Endothelial cell of umbilical vein (primary cell): ENCODE measurements at regions not wholly inside any gene's neighbourhood (a gene's known extent, or its start where the extent isn't known, plus 50 kb on each side); places are given as distances from the start of the nearest gene placed in this dataset.

Experiments used
- BruUV-seq: library from RNA; stranded (reverse); fragments of 400-500 nt; replicated peaks from 2 replicates; lab custom pipeline; 2021; lab: Mats Ljungman, UMichigan
- CTCF ChIA-PET: fragments of 300-600, 350-600 bp; sonication (Branson Sonifier 250); formaldehyde crosslinking; loops from one replicate; lab custom pipeline; 2021; ENCODE audit warnings: antibody characterized with exemption, inconsistent platforms; lab: Charles Lee
- POLR2A ChIA-PET: fragments of 300-600, 350-600 bp; sonication (Branson Sonifier 250); formaldehyde crosslinking; loops from one replicate; lab custom pipeline; 2021; ENCODE audit warnings: antibody characterized with exemption, inconsistent platforms; lab: Charles Lee
- DNase-seq: peaks from one replicate; pipeline ENCODE4 v3.0.0-alpha.2; 2011; ENCODE audit warnings: low read depth, low spot score
- FAIRE-seq: peaks from 2 replicates; lab custom pipeline; 2011; peaks lifted over from hg19 to GRCh38; lab: Jason Lieb, UNC
- H2AFZ ChIP-seq: 2 replicates; pipeline ENCODE4 v1.6.0; 2012; ENCODE audit warnings: low read depth, low read length, control low read depth, inconsistent platforms
- H3K27ac ChIP-seq: 2 replicates; pipeline ENCODE4 v1.5.1; 2011; ENCODE audit warnings: low read depth, mild to moderate bottlenecking, control low read depth, low read length, moderate library complexity; ENCODE audit not compliant: insufficient read depth
- H3K27me3 ChIP-seq, 2 experiments: 2 replicates each; pipeline versions ENCODE4 v1.6.0 to v1.6.1; 2011; ENCODE audit warnings: low read length in 2 of 2, mixed read lengths in 1 of 2; ENCODE audit not compliant: control insufficient read depth in 2 of 2, insufficient read depth in 2 of 2
- H3K36me3 ChIP-seq, 2 experiments: 2 replicates in 1 of 2; 3 replicates in 1 of 2; pipeline ENCODE4 v1.5.1; 2011; ENCODE audit warnings: low read length in 2 of 2, mild to moderate bottlenecking in 1 of 2, moderate library complexity in 1 of 2; ENCODE audit not compliant: control insufficient read depth in 2 of 2, insufficient read depth in 2 of 2; ENCODE audit errors: extremely low read depth in 1 of 2
- H3K4me1 ChIP-seq: 3 replicates; pipeline ENCODE4 v1.5.1; 2011; ENCODE audit warnings: mild to moderate bottlenecking, low read length; ENCODE audit not compliant: control insufficient read depth, insufficient read depth; ENCODE audit errors: extremely low read depth
- H3K4me2 ChIP-seq: 2 replicates; pipeline ENCODE4 v1.6.1; 2011; ENCODE audit warnings: low read length, control low read depth, mixed read lengths; ENCODE audit not compliant: insufficient read depth
- H3K4me3 ChIP-seq, 3 experiments: fragments of 200-600 bp in 1 of 3; sonication (generic), shearing (Covaris generic) in 1 of 3; replicated peaks in 1 of 3; 2 replicates each; pipeline ENCODE4 v1.5.1; 2011 to 2016; ENCODE audit warnings: control low read depth in 3 of 3, low read length in 3 of 3, mild to moderate bottlenecking in 2 of 3, inconsistent platforms in 1 of 3, low read depth in 1 of 3, moderate library complexity in 1 of 3; ENCODE audit not compliant: insufficient read depth in 1 of 3
- H3K79me2 ChIP-seq: 2 replicates; pipeline ENCODE4 v1.6.0; 2012; ENCODE audit warnings: low read length, inconsistent platforms; ENCODE audit not compliant: control insufficient read depth, insufficient read depth
- H3K9ac ChIP-seq: replicated peaks from 2 replicates; pipeline ENCODE3; 2011; ENCODE audit warnings: low read length, control low read depth; ENCODE audit not compliant: insufficient read depth; ENCODE audit errors: extremely low read depth
- H3K9me1 ChIP-seq: replicated peaks from 3 replicates; pipeline ENCODE4 v1.6.0; 2011; ENCODE audit warnings: mild to moderate bottlenecking, low read length; ENCODE audit not compliant: control insufficient read depth, insufficient read depth; ENCODE audit errors: extremely low read depth
- H3K9me3 ChIP-seq: replicated peaks from 2 replicates; pipeline ENCODE4 v1.5.1; 2012; ENCODE audit warnings: low read length, inconsistent platforms; ENCODE audit not compliant: control insufficient read depth, insufficient read depth
- H4K20me1 ChIP-seq: replicated peaks from 2 replicates; pipeline ENCODE3; 2011; ENCODE audit warnings: mild to moderate bottlenecking, low read length; ENCODE audit not compliant: control insufficient read depth, insufficient read depth; ENCODE audit errors: extremely low read depth
- CTCF ChIP-seq, 2 donors: IDR thresholded peaks; 1 replicate in 1 of 2; 2 replicates in 1 of 2; pipeline ENCODE4 v1.5.1; 2011; ENCODE audit warnings: low read length in 2 of 2, mild to moderate bottlenecking in 2 of 2, moderate library complexity in 2 of 2, control low read depth in 1 of 2, inconsistent platforms in 1 of 2, low read depth in 1 of 2; ENCODE audit not compliant: insufficient read depth in 1 of 2; ENCODE audit errors: extremely low read depth in 1 of 2
- FOS ChIP-seq: IDR thresholded peaks from 2 replicates; pipeline ENCODE4 v1.6.1; 2011; ENCODE audit warnings: mild to moderate bottlenecking, low read length, moderate library complexity, borderline replicate concordance; ENCODE audit not compliant: insufficient read depth
- GATA2 ChIP-seq: IDR thresholded peaks from 2 replicates; pipeline ENCODE4 v1.7.0; 2011; ENCODE audit warnings: low read depth, mild to moderate bottlenecking, moderate library complexity, mixed read lengths, low read length; ENCODE audit not compliant: insufficient read length, insufficient read depth
- JUN ChIP-seq: IDR thresholded peaks from 2 replicates; pipeline ENCODE4 v1.6.1; 2011; ENCODE audit warnings: borderline replicate concordance, low read depth; ENCODE audit not compliant: insufficient read length, insufficient read depth
- MAX ChIP-seq: IDR thresholded peaks from 2 replicates; pipeline ENCODE4 v1.6.1; 2011; ENCODE audit not compliant: insufficient read depth, insufficient read length
- POLR2AphosphoS5 ChIP-seq: IDR thresholded peaks from 2 replicates; pipeline ENCODE4 v1.6.1; 2012; ENCODE audit warnings: low read depth, mild to moderate bottlenecking, control low read depth, low read length, moderate library complexity; ENCODE audit not compliant: insufficient read depth
- dilution Hi-C: fragments of 300-500 bp; cut with MboI; formaldehyde crosslinking; loops from one replicate; pipeline ENCODE4 v1.15.0; 2019; ENCODE audit warnings: low sequenced_read_pairs; ENCODE audit not compliant: extremely low pct_ligation_motif_present
- intact Hi-C: fragments of 100-400 bp; cut with micrococcal nuclease; formaldehyde crosslinking; loops from one replicate; pipeline ENCODE4 v1.10.0; 2022

GRCh38 chr2:16584824-16585540, 80.7 kb downstream of the CYRIA start:
- Histone ChIP-seq H3K9ac (no peak overlapping the region), H3K36me3 (peaks cover 0 to 3% of the 10 kb centered on the region in 2 experiments), H3K27me3 (no peaks in the 10 kb centered on the region), H3K79me2 (no peaks in the 10 kb centered on the region), H3K4me1 (no peaks in the 10 kb centered on the region), H3K4me2 (no peak overlapping the region), H2AFZ (no peak overlapping the region), H3K27ac (no peak overlapping the region), H4K20me1 (no peaks in the 10 kb centered on the region), H3K4me3 (no peak overlapping the region), H3K9me3 (no peaks in the 10 kb centered on the region), H3K9me1 (no peaks in the 10 kb centered on the region)
- dilution Hi-C loops = no loop called here
- TF ChIP-seq GATA2 (peak; percentile 27), FOS (no peak)
- FAIRE-seq (no peak), DNase-seq (no peak)
- BruUV-seq = no TSS peak
- POLR2A ChIA-PET = no interaction called here
- CTCF ChIA-PET = no interaction called here
- intact Hi-C loops = no loop called here

- intact Hi-C loops = no loop called here
- Histone ChIP-seq H3K36me3 (peaks cover 0 to 3% of the 10 kb centered on the region in 2 experiments), H2AFZ (no peak overlapping the region), H3K79me2 (no peaks in the 10 kb centered on the region), H3K9ac (no peak overlapping the region), H4K20me1 (no peaks in the 10 kb centered on the region), H3K4me2 (no peak overlapping the region), H3K27me3 (no peaks in the 10 kb centered on the region), H3K27ac (no peak overlapping the region), H3K9me1 (no peaks in the 10 kb centered on the region), H3K9me3 (no peaks in the 10 kb centered on the region), H3K4me3 (no peak overlapping the region), H3K4me1 (no peaks in the 10 kb centered on the region)
- dilution Hi-C loops = no loop called here
- FAIRE-seq (no peak), DNase-seq (no peak)
- TF ChIP-seq CTCF (IDR thresholded peaks at IDR 0.05; ENCODE audit: extremely low read depth in 1 of 2, insufficient read depth in 1 of 2, low read depth in 1 of 2, low read length in 2 of 2) (no peak), POLR2AphosphoS5 (no peak), JUN (no peak), MAX (no peak), GATA2 (no peak)
- CTCF ChIA-PET = no interaction called here
- BruUV-seq = no TSS peak
- POLR2A ChIA-PET = no interaction called here
Observed at GRCh38 chr2:16584084-16584483, 81.5 kb downstream of the CYRIA start.
